Esophagus squamous epithelium (tissue), 4 donors: ENCODE measurements at regions not wholly inside any gene's neighbourhood (a gene's known extent, or its start where the extent isn't known, plus 50 kb on each side); places are given as distances from the start of the nearest gene placed in this dataset.

ENCODE experiments used
- POLR2A ChIP-seq, 4 donors: fragments of 450-650 bp; IDR thresholded peaks; one replicate each; pipeline ENCODE4 v1.6.1; 2017; ENCODE audit warnings: antibody characterized with exemption in 4 of 4, mild to moderate bottlenecking in 4 of 4, moderate library complexity in 3 of 4
- TF ChIP-seq, protein P1 (sequence below), 6 experiments: fragments of 450-650 bp in 4 of 6; fragments of 200-600 bp in 2 of 6; sonication (generic) in 2 of 6; IDR thresholded peaks; one replicate each; pipeline ENCODE4 v1.5.1; 2016 to 2019; ENCODE audit warnings: antibody characterized with exemption in 6 of 6, mild to moderate bottlenecking in 4 of 6, moderate library complexity in 4 of 6

- TF ChIP-seq, protein P1, sequence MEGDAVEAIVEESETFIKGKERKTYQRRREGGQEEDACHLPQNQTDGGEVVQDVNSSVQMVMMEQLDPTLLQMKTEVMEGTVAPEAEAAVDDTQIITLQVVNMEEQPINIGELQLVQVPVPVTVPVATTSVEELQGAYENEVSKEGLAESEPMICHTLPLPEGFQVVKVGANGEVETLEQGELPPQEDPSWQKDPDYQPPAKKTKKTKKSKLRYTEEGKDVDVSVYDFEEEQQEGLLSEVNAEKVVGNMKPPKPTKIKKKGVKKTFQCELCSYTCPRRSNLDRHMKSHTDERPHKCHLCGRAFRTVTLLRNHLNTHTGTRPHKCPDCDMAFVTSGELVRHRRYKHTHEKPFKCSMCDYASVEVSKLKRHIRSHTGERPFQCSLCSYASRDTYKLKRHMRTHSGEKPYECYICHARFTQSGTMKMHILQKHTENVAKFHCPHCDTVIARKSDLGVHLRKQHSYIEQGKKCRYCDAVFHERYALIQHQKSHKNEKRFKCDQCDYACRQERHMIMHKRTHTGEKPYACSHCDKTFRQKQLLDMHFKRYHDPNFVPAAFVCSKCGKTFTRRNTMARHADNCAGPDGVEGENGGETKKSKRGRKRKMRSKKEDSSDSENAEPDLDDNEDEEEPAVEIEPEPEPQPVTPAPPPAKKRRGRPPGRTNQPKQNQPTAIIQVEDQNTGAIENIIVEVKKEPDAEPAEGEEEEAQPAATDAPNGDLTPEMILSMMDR (IDR thresholded peaks at IDR 0.05) = no peak
- no peak for TF ChIP-seq POLR2A (IDR thresholded peaks at IDR 0.05)
Observed at GRCh38 chr5:2399804-2400203, 351.7 kb downstream of the IRX2 start.
